Stomach smooth muscle (tissue), 2 donors: ENCODE measurements at regions not wholly inside any gene's neighbourhood (a gene's known extent, or its start where the extent isn't known, plus 50 kb on each side); places are given as distances from the start of the nearest gene placed in this dataset.

Experiments
- H3K27ac ChIP-seq: one replicate; pipeline ENCODE4 v1.7.0; 2013; ENCODE audit warnings: mild to moderate bottlenecking, low read length, inconsistent platforms
- H3K27me3 ChIP-seq, 2 donors: one replicate each; pipeline ENCODE4 v1.7.0; 2013; ENCODE audit warnings: low read length in 2 of 2; ENCODE audit not compliant: insufficient read depth in 2 of 2, control insufficient read depth in 1 of 2
- H3K36me3 ChIP-seq, 2 donors: one replicate each; pipeline ENCODE4 v1.7.0; 2013; ENCODE audit warnings: low read length in 2 of 2; ENCODE audit not compliant: control insufficient read depth in 2 of 2, insufficient read depth in 2 of 2
- H3K4me1 ChIP-seq: one replicate; pipeline ENCODE4 v1.7.0; 2013; ENCODE audit warnings: low read length; ENCODE audit not compliant: control insufficient read depth, insufficient read depth
- H3K4me3 ChIP-seq, 2 donors: one replicate each; pipeline ENCODE4 v1.7.0; 2013; ENCODE audit warnings: low read length in 2 of 2
- H3K9ac ChIP-seq, 2 donors: one replicate each; pipeline ENCODE4 v1.7.0; 2013; ENCODE audit warnings: low read length in 2 of 2, mild to moderate bottlenecking in 1 of 2
- H3K9me3 ChIP-seq, 2 donors: one replicate each; pipeline ENCODE4 v1.7.0; 2013; ENCODE audit warnings: low read length in 2 of 2; ENCODE audit not compliant: control insufficient read depth in 2 of 2
- donor health status: healthy.
- donor health status: Pancreatic carcinoma.

DNA sequence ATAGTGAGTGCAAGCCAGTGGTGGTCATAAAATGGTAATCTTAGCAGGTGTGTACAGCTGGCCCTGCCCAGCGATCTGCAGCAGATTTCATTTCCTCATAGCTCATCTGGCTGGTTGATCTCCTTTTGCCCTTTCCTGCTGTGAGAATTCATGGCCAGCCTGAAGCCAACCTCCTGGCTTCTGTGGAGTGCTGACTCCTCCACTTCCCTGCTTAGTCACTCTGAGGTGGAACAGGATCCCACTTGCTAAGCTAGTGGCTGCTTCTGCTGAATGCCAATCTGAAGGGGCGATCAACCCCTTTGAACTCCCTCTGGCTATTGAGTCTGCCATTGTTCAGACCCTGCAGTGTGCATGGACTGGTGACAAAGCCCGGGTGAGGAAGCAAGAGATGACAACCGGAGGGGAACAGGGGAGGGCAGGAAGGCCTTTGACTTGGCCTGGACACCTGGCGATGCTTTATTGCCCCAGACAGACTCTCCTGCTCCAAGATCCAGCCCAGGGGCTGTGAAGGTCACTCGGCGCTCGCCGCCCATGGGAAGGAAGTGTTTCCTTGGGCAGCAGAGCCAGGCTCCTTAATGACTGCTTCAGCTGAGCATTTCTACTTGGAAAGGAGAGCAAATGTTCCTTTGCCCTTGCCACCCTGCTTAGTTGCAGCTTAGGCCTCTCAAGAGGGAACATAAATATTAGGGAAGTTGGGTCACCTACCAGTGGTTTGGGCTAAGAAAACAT, 341.1 kb downstream of the ZSWIM6 start:
- no peak overlapping the region for H3K27ac ChIP-seq
- H3K27me3 ChIP-seq, result peaks cover 0 to 2% of the 10 kb centered on the region in 2 donors
- no peaks in the 10 kb centered on the region for H3K4me1 ChIP-seq
- no peaks in the 10 kb centered on the region for H3K9me3 ChIP-seq
- H3K36me3 ChIP-seq, result no peaks in the 10 kb centered on the region
- no peak overlapping the region for H3K9ac ChIP-seq
- no peak overlapping the region for H3K4me3 ChIP-seq

DNA sequence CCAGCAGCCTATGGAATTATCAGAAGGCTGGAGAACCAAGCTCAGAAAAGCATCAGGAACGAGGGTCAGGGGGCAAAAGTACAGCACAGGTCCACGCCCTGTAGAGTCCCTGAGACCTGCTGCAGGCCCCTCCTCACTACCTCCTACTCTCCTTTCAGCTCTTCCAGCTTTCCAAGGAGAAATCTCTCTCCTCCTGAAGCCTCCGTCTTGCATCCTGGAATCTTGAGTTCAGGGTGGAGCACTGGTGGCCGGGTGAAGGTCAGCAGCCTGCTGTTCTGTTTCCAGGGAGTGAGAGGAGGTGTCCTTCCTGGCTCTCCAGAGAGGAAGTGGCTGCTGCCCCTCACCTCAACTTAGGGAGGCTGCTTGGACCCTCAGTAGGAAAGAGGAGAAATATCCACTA, 342.3 kb downstream of the ZSWIM6 start:
- Histone ChIP-seq H3K27ac (no peak overlapping the region), H3K4me1 (no peaks in the 10 kb centered on the region), H3K36me3 (no peaks in the 10 kb centered on the region), H3K4me3 (no peak overlapping the region), H3K9ac (no peak overlapping the region), H3K27me3 (peaks cover 0 to 2% of the 10 kb centered on the region in 2 donors), H3K9me3 (no peaks in the 10 kb centered on the region)

DNA sequence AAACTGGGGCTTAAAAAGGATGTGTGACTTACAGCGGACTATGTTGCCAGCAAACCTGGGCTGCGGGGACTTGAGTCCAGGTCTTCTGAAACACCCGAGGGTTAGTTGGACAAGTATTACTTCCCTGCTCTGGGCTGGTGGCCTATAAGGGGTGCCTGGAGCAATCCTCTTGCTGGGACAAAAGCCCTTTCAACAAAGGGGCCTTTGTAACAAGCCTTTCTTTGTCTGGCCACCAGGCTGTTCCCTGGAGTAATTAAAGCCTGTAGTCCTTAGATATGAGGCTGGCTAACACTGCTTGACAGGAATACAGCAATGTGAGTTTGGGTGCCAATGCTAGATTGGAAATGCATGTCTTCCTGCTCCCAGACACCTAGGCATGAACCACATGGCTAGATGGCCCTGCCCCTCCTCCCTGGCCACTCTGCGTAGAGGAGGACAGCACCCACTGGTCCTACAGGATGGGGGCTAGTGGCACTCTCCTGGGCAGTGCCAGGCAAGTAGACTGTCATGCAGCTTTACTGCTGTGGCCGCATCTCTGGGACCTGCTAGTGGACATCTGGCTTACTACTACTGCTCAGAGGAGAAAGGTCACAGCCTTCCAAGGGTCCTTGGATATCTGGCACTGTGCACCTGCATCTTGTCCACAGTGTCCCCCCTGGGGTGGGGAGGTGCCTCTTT, 343.1 kb downstream of the ZSWIM6 start:
- no peaks in the 10 kb centered on the region for H3K4me1 ChIP-seq
- no peaks in the 10 kb centered on the region for H3K36me3 ChIP-seq
- H3K27me3 ChIP-seq, result peaks cover 0 to 2% of the 10 kb centered on the region in 2 donors
- no peak overlapping the region for H3K9ac ChIP-seq
- H3K9me3 ChIP-seq, result no peaks in the 10 kb centered on the region
- no peak overlapping the region for H3K27ac ChIP-seq
- no peak overlapping the region for H3K4me3 ChIP-seq

DNA sequence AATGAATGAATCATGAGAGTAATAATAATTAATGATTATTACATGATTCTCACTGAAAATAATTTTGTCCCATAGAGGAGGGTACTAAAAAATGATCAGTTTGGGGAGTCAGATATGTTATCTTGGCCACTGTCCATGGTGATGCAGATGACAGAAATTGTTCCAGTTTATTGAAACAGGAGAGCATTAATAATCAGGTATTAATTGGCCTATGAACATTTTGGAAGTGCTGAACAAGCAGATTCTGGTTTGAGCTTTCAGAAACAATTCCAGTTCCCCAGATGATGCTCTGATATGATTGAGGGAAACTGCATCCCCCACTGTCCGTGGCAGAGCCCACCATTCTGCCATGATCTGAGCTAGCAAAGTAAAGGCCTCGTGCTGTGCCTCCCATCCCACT, 345.2 kb downstream of the ZSWIM6 start:
- Histone ChIP-seq H3K36me3 (no peaks in the 10 kb centered on the region), H3K9me3 (no peaks in the 10 kb centered on the region), H3K27me3 (peaks cover 0 to 2% of the 10 kb centered on the region in 2 donors), H3K27ac (no peak overlapping the region), H3K9ac (no peak overlapping the region), H3K4me3 (no peak overlapping the region), H3K4me1 (no peaks in the 10 kb centered on the region)

DNA sequence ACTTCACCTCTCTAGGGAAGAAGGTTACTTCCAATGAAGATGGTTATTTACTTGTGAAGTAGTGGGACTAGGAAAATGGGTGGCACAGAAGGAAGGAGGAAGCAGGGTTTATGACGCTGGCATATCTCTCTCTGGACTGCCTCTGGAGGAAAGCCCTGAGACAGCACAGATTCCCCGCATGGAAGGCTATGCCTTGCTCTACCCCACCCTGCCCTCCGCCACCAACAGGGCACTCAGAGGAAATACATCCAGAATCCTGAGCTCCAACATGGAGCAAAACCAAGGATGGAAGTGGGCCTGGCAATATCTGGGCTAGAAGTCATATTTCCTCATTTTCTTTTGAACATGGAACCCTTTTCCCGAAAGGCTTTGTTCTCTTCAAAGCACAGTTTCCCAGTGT, 346.9 kb downstream of the ZSWIM6 start:
- no peak overlapping the region for H3K4me3 ChIP-seq
- H3K9ac ChIP-seq, result no peak overlapping the region
- no peak overlapping the region for H3K27ac ChIP-seq
- no peaks in the 10 kb centered on the region for H3K36me3 ChIP-seq
- H3K4me1 ChIP-seq, result no peaks in the 10 kb centered on the region
- H3K27me3 ChIP-seq, result peaks cover 0 to 2% of the 10 kb centered on the region in 2 donors
- H3K9me3 ChIP-seq, result no peaks in the 10 kb centered on the region

DNA sequence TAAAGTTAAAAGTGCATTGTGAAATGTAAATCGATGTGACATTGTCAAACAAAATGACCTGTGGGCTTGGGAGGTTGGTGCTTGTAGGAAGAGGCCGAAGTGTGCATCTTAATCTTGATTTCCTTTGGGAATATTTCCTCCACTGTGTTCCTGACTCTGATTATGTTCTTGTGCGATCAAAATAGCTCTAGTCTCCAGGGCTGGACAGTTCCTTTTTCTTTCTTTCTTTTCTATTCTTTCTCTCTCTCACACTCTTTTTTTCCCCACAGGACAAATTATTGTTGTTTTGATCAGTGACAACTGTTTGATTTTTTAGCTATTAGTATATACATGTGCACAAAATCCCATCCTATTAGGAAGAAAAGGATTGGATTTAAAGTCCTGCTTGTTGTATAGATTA, 347.5 kb downstream of the ZSWIM6 start:
- H3K4me3 ChIP-seq, result no peak overlapping the region
- H3K9ac ChIP-seq, result no peak overlapping the region
- no peaks in the 10 kb centered on the region for H3K4me1 ChIP-seq
- H3K36me3 ChIP-seq, result no peaks in the 10 kb centered on the region
- H3K9me3 ChIP-seq, result no peaks in the 10 kb centered on the region
- no peak overlapping the region for H3K27ac ChIP-seq
- peaks cover 0 to 2% of the 10 kb centered on the region in 2 donors for H3K27me3 ChIP-seq

DNA sequence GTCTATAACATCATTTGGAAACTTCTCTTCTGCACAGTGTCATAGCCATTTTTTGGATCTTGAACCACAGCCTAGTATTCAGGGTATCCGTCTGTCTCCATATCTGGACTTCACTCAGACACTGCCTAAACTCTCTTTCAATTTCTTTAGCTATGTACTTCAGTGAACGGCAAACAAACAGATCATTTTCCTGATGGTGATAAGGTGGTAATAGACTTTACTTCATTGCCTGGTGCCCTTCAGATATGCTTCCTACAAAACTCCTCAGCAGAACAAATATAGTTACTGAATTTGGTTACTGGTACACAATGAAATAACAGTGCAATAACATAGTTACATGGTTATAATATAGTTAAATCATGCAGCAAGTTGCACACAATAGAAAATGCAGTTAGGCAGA, 348.2 kb downstream of the ZSWIM6 start:
- no peak overlapping the region for H3K27ac ChIP-seq
- H3K4me3 ChIP-seq, result no peak overlapping the region
- no peaks in the 10 kb centered on the region for H3K4me1 ChIP-seq
- no peak overlapping the region for H3K9ac ChIP-seq
- no peaks in the 10 kb centered on the region for H3K9me3 ChIP-seq
- no peaks in the 10 kb centered on the region for H3K36me3 ChIP-seq
- peaks cover 0 to 2% of the 10 kb centered on the region in 2 donors for H3K27me3 ChIP-seq

DNA sequence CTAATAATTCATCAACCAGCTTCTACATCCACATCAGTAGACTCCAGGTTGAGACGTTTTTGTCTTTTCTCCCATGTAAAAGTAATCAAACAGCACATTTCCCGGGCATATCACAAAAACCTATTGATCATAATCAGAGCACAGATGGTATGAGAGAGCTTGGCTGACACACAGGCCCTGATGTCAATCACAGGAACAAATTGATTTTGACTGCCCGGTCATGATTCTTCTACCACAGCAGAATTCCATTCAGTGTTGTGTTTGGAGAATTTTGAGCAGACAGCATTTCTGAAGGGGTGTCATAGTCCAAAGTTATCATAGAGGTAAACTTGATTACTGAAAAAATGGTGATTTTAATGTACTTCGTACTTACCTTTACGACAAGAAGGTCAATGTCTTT, 351.1 kb downstream of the ZSWIM6 start:
- no peaks in the 10 kb centered on the region for H3K9me3 ChIP-seq

DNA sequence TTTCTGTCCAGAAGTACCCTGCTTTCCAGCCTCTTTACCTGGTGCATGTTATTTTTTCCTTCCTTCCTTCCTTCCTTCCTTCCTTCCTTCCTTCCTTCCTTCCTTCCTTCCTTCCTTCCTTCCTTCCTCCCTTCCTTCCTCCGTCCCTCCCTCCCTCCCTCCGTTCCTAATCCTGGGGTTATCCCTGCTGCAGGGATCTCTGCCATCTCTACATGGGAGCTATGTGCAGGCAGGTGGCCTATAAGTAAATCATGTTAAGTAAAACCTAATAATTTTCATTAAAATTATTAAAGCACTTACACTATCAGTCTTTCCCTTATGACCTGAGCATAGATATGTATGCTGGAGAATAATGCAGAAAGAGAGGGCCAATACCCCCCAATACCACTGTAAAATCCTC, 351.9 kb downstream of the ZSWIM6 start:
- H3K36me3 ChIP-seq, result no peaks in the 10 kb centered on the region
- no peak overlapping the region for H3K4me3 ChIP-seq
- H3K27me3 ChIP-seq, result no peaks in the 10 kb centered on the region
- no peaks in the 10 kb centered on the region for H3K4me1 ChIP-seq
- no peak overlapping the region for H3K27ac ChIP-seq
- no peaks in the 10 kb centered on the region for H3K9me3 ChIP-seq
- H3K9ac ChIP-seq, result no peak overlapping the region

More for the DNA sequence above, 351.1 kb downstream of the ZSWIM6 start:
- H3K9ac ChIP-seq, result no peak overlapping the region
- no peak overlapping the region for H3K27ac ChIP-seq
- no peaks in the 10 kb centered on the region for H3K27me3 ChIP-seq
- no peaks in the 10 kb centered on the region for H3K4me1 ChIP-seq
- no peaks in the 10 kb centered on the region for H3K36me3 ChIP-seq
- H3K4me3 ChIP-seq, result no peak overlapping the region

DNA sequence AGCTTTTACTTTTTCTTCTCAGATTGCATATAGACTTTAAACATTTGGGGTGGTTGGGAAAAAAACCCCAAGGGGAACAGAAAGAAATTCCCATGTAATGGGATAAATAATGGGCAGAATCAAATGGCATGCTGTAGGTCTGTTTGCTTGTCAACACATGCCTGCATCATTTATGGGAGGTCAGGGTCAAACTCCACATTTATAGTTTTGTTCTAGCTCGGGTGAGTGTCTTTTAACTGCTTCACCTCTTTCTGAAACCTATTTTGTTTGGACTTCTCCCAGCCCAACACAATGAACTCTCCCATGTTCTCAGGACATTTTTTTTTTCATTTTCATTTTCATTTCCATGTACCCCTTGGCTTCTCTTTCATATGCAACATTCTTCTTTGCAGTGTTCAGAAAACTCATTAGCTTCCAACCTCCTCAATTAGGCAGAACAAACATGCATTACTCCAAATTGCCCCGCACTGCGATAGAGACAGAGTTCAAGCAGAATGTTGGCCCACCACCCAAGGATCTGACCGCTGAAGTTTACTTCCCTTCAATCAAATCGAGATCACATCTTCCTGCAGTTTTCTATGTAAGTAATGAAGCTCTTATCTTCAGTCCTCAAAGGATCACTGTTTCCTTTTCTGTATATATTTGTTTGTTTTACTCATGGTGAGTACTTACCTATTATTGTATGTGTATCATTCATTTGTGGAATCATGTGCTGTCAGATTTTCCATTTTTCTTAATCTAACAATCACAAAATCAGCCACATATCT, 354.6 kb downstream of the ZSWIM6 start:
- Histone ChIP-seq H3K27me3 (no peaks in the 10 kb centered on the region), H3K4me1 (no peaks in the 10 kb centered on the region), H3K27ac (no peak overlapping the region), H3K9ac (no peak overlapping the region), H3K9me3 (no peaks in the 10 kb centered on the region), H3K4me3 (no peak overlapping the region), H3K36me3 (no peaks in the 10 kb centered on the region)
